ENCODE measurements at regions not wholly inside any gene's neighbourhood (a gene's known extent, or its start where the extent isn't known, plus 50 kb on each side); places are given as distances from the start of the nearest gene placed in this dataset.

GRCh38 chr2:42846932-42847595 is 54.7 kb upstream of the HAAO start (continued):
- TF ChIP-seq EP300 (IDR thresholded peaks at IDR 0.05; ENCODE audit: borderline replicate concordance in 1 of 2, control insufficient read depth in 1 of 2, low read depth in 2 of 2, low read length in 2 of 2): no peak
- TF ChIP-seq TCF12 (IDR thresholded peaks at IDR 0.05; ENCODE audit: low read depth, low read length): no peak
- no peak for TF ChIP-seq SREBF1 (IDR thresholded peaks at IDR 0.05; ENCODE audit: low read length)
- TF ChIP-seq, protein P1, sequence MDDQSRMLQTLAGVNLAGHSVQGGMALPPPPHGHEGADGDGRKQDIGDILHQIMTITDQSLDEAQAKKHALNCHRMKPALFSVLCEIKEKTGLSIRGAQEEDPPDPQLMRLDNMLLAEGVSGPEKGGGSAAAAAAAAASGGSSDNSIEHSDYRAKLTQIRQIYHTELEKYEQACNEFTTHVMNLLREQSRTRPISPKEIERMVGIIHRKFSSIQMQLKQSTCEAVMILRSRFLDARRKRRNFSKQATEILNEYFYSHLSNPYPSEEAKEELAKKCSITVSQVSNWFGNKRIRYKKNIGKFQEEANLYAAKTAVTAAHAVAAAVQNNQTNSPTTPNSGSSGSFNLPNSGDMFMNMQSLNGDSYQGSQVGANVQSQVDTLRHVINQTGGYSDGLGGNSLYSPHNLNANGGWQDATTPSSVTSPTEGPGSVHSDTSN (IDR thresholded peaks at IDR 0.05; ENCODE audit: insufficient replicate concordance, low read depth, low read length): no peak
- TF ChIP-seq BMI1 (IDR thresholded peaks at IDR 0.05; ENCODE audit: borderline replicate concordance): no peak
- TF ChIP-seq BHLHE40 (IDR thresholded peaks at IDR 0.05; ENCODE audit: borderline replicate concordance in 1 of 2, low read depth in 2 of 2, low read length in 1 of 2): no peak
- no peak for TF ChIP-seq ZNF217 (IDR thresholded peaks at IDR 0.05)
- no peak for TF ChIP-seq SMARCA5 (IDR thresholded peaks at IDR 0.05)
- TF ChIP-seq CHD4 (IDR thresholded peaks at IDR 0.05): no peak
- TF ChIP-seq ATF2 (IDR thresholded peaks at IDR 0.05; ENCODE audit: low read length): no peak
- TF ChIP-seq SIX5 (IDR thresholded peaks at IDR 0.05; ENCODE audit: low read depth, low read length, severe bottlenecking): no peak
- TF ChIP-seq STAT1 (conservative IDR thresholded peaks at IDR 0.05): no peak
